Mesenchymal stem cell (in vitro differentiated cells and primary cell): ENCODE measurements at regions not wholly inside any gene's neighbourhood (a gene's known extent, or its start where the extent isn't known, plus 50 kb on each side); places are given as distances from the start of the nearest gene placed in this dataset.
"Not testable (repeated sequence)": the region's sequence is repeated elsewhere in the genome, so short reads cannot be mapped to it uniquely, and the experiment has no call there.

Experiments used
- DNase-seq: peaks from one replicate; pipeline ENCODE4 v3.0.0-alpha.2; 2013
- H2AFZ ChIP-seq: one replicate; pipeline ENCODE4 v1.6.1; 2013; ENCODE audit warnings: low read depth, mild to moderate bottlenecking, control low read depth, inconsistent platforms, low read length, moderate library complexity
- H2AK5ac ChIP-seq: 2 replicates; pipeline ENCODE4 v1.6.1; 2013; ENCODE audit warnings: low read length, moderate library complexity, mild to moderate bottlenecking, inconsistent platforms; ENCODE audit not compliant: severe bottlenecking
- H2BK120ac ChIP-seq: one replicate; pipeline ENCODE4 v1.6.1; 2013; ENCODE audit warnings: low read depth, mild to moderate bottlenecking, inconsistent platforms, low read length, moderate library complexity
- H2BK12ac ChIP-seq, 2 experiments: one replicate each; pipeline ENCODE4 v1.6.1; 2013; ENCODE audit warnings: inconsistent platforms in 2 of 2, low read length in 2 of 2, mild to moderate bottlenecking in 2 of 2, moderate library complexity in 2 of 2, control low read depth in 1 of 2
- H2BK15ac ChIP-seq: one replicate; pipeline ENCODE4 v1.6.1; 2013; ENCODE audit warnings: mild to moderate bottlenecking, low read depth, inconsistent platforms; ENCODE audit not compliant: poor library complexity, severe bottlenecking
- H2BK5ac ChIP-seq: 2 replicates; pipeline ENCODE4 v1.6.1; 2013; ENCODE audit warnings: low read depth, mild to moderate bottlenecking, low read length, control low read depth, inconsistent platforms; ENCODE audit not compliant: poor library complexity, severe bottlenecking
- H3K14ac ChIP-seq, 2 experiments: one replicate each; pipeline ENCODE4 v1.6.1; 2013; ENCODE audit warnings: inconsistent platforms in 2 of 2, low read length in 2 of 2, control low read depth in 1 of 2, mild to moderate bottlenecking in 1 of 2, moderate library complexity in 1 of 2
- H3K18ac ChIP-seq, 2 experiments: one replicate each; pipeline ENCODE4 v1.6.1; 2013; ENCODE audit warnings: inconsistent platforms in 2 of 2, low read length in 2 of 2, control low read depth in 1 of 2, low read depth in 1 of 2, mild to moderate bottlenecking in 1 of 2
- H3K23ac ChIP-seq, 2 experiments: one replicate each; pipeline ENCODE4 v1.6.1; 2013; ENCODE audit warnings: inconsistent platforms in 2 of 2, low read length in 2 of 2, mild to moderate bottlenecking in 2 of 2, moderate library complexity in 2 of 2, control low read depth in 1 of 2
- H3K27ac ChIP-seq: 2 replicates; pipeline ENCODE4 v1.5.1; 2013; ENCODE audit warnings: mild to moderate bottlenecking, moderate library complexity, low read length, control low read depth, inconsistent platforms; ENCODE audit not compliant: poor library complexity, severe bottlenecking
- H3K27me3 ChIP-seq, 2 experiments: 2 replicates each; pipeline versions ENCODE4 v1.6.1 to v1.7.0; 2013; ENCODE audit warnings: low read length in 2 of 2, mild to moderate bottlenecking in 2 of 2, moderate library complexity in 2 of 2, control low read depth in 1 of 2, inconsistent platforms in 1 of 2; ENCODE audit not compliant: control insufficient read depth in 1 of 2, insufficient read depth in 1 of 2
- H3K36me3 ChIP-seq, 2 experiments: 2 replicates each; pipeline versions ENCODE4 v1.6.1 to v1.7.0; 2013; ENCODE audit warnings: low read length in 2 of 2, control low read depth in 1 of 2, inconsistent platforms in 1 of 2, low read depth in 1 of 2, mild to moderate bottlenecking in 1 of 2; ENCODE audit not compliant: insufficient read depth in 2 of 2, control insufficient read depth in 1 of 2
- H3K4ac ChIP-seq, 2 experiments: one replicate each; pipeline ENCODE4 v1.6.1; 2013; ENCODE audit warnings: inconsistent platforms in 2 of 2, low read length in 2 of 2, mild to moderate bottlenecking in 2 of 2, moderate library complexity in 2 of 2, control low read depth in 1 of 2, low read depth in 1 of 2
- H3K4me1 ChIP-seq: 2 replicates; pipeline ENCODE4 v1.6.1; 2013; ENCODE audit warnings: low read depth, low read length, control low read depth; ENCODE audit not compliant: control insufficient read depth, insufficient read depth
- H3K4me2 ChIP-seq: 2 replicates; pipeline ENCODE4 v1.6.1; 2013; ENCODE audit warnings: low read length, mild to moderate bottlenecking, inconsistent platforms; ENCODE audit not compliant: poor library complexity, severe bottlenecking
- H3K4me3 ChIP-seq, 2 experiments: 2 replicates each; pipeline versions ENCODE4 v1.5.1 to v1.7.0; 2013; ENCODE audit warnings: low read length in 2 of 2, mild to moderate bottlenecking in 2 of 2, control low read depth in 1 of 2, low read depth in 1 of 2; ENCODE audit not compliant: insufficient read depth in 1 of 2
- H3K79me1 ChIP-seq: replicated peaks from 2 replicates; pipeline ENCODE4 v1.6.1; 2013; ENCODE audit warnings: mild to moderate bottlenecking, control low read depth, low read length, inconsistent platforms; ENCODE audit not compliant: poor library complexity, severe bottlenecking
- H3K9ac ChIP-seq: 2 replicates; pipeline ENCODE4 v1.7.0; 2013; ENCODE audit warnings: mild to moderate bottlenecking, low read length, moderate library complexity
- H3K9me3 ChIP-seq: 2 replicates; pipeline ENCODE4 v1.7.0; 2013; ENCODE audit warnings: mild to moderate bottlenecking, low read length; ENCODE audit not compliant: control insufficient read depth
- H4K8ac ChIP-seq: one replicate; pipeline ENCODE4 v1.6.1; 2013; ENCODE audit warnings: inconsistent platforms, mild to moderate bottlenecking, low read length, moderate library complexity
- H4K91ac ChIP-seq: one replicate; pipeline ENCODE4 v1.6.1; 2013; ENCODE audit warnings: mild to moderate bottlenecking, low read length, inconsistent platforms
- WGBS: methylation state at CpG from one replicate; pipeline ENCODE4 v1.1.7; 2013; ENCODE audit warnings: mixed read lengths; 5-methylcytosine and 5-hydroxymethylcytosine counted together

DNA sequence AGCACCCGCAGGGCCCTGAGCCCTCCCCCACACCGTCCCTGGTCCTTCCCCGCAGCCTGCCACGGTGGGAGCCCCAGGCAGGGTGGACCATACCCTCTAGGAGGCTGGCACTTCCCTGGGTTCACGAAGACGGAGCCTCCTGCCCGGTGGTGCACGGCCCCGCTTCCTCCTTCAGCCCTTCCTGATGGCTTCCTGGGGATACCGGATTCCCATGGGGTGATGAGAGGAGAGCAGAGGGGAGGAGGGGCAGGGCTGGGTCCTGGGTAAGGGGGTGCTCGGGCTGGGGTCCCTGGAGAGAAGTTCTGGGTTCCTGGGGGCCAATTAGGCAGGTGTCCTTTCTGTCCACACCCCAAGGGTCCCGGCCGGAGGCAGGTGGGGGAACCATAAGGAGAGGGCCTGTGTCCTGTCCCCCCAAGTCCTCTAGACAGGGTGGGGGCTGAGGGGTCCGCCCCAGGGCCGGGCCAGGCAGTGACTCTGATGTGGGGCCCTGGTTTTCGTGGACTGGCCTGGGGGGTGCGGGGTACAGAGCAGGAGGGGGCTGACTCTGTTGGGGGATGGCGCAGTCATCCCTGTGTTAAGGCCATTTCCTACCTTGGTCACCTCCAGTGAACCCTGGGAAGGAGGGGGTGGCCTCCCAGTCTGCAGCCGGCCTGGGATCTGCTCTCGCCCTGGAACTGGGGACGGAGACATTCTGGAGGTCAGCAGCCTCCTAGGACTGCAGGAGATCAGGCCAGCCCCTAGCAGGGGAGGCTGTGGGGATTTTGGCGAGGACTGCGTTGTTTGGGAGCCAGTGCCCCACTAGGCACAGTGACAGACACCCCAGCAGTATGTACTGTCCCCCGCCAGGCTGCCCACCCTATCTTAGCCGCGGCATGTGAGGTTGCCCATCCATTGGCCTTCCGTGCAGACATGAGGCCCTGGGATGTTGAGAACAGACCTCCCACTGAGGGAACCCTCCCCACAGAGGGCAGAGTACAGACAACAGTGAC, 366.4 kb downstream of the TMEM121 start:
- H2AFZ ChIP-seq, result not testable (repeated sequence)

DNA sequence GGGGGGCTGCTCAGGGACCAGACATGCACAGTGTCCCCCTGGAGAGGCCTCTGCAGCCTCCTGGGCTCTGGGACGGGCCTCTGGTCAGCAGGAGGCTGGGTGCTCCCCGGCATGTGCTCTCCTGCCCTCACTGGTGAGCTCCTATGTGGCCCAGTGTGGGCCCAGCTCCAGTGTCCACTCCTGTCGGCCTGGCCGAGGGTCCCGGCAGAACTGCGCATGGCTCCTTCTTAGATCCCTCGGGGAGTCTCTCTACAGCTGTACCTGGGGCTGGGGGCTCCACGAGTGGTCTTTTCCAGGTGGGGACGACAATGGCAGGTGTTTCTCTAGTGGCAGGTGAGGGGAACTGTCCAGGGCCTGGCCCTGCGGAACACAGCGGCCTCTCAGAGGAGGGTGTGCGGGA, 367.3 kb downstream of the TMEM121 start:
- H3K14ac ChIP-seq, DNase-seq, H3K4ac ChIP-seq: not testable (repeated sequence)

More for the DNA sequence above, 366.4 kb downstream of the TMEM121 start:
- H2BK15ac ChIP-seq, H3K27ac ChIP-seq, H3K18ac ChIP-seq, H3K4ac ChIP-seq, H3K23ac ChIP-seq, DNase-seq, H2BK120ac ChIP-seq, H3K9me3 ChIP-seq, H3K4me1 ChIP-seq, H3K4me3 ChIP-seq, H2BK5ac ChIP-seq, H3K4me2 ChIP-seq, H3K27me3 ChIP-seq, H3K79me1 ChIP-seq, H3K9ac ChIP-seq, H3K14ac ChIP-seq, H3K36me3 ChIP-seq, H4K8ac ChIP-seq, H2BK12ac ChIP-seq, H4K91ac ChIP-seq, H2AK5ac ChIP-seq: not testable (repeated sequence)
- WGBS, result 76% methylated on average over 23 of the region's 27 CpGs

DNA sequence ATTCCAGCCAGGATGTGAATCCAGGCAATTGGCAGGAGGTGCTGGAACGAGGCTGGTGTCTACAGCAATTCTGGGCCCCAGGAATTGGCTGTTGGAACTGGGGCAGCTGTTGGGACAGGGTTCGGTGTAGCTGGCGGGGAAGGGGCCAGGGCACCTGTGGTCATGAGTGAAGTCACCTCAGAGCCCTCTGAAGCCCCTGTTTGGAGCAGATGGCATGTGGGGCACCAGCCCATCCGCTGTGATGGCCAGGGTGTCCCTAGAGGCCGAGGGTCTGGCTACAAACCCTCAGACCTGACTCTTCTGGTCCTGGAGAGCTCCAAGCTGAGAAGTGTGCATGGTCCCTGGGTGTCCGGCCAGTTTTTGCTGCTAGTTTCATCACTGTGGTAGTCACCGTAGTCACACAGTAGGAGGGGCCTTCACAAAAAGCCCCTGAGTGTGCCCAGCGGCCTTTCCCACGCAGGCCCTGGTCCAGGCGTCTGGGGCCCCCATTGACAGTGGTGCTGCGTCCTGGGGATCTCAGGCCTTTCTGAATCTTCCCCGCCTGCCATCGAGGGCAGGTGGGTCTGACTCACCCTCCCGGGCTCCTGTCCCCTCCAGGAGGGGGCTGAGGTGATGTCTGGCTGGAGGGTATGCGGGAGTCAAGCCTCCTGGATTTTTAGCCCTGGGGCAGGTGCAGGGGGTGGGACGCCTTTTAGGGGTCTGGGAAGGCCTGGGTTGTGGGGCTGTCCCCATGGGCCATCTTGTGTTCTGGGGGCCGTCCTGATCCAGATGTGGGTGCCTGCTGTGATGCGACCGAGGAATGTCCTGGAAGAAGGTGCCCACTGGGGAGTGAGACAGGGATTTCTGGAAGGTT, 368.0 kb downstream of the TMEM121 start:
- H3K18ac ChIP-seq, result no peak overlapping the region
- no peak overlapping the region for H3K9ac ChIP-seq
- H3K23ac ChIP-seq, result no peak overlapping the region
- no peak overlapping the region for H3K4me2 ChIP-seq
- H3K14ac ChIP-seq, result no peak overlapping the region
- no peak for DNase-seq
- no peaks in the 10 kb centered on the region for H3K27me3 ChIP-seq
- no peak overlapping the region for H2BK12ac ChIP-seq
- no peak overlapping the region for H4K8ac ChIP-seq
- H2AFZ ChIP-seq, result no peak overlapping the region
- H3K79me1 ChIP-seq, result no peaks in the 10 kb centered on the region
- no peak overlapping the region for H2AK5ac ChIP-seq
- no peak overlapping the region for H3K4me3 ChIP-seq
- H2BK5ac ChIP-seq, result no peak overlapping the region
- H3K27ac ChIP-seq, result no peak overlapping the region
- H3K4me1 ChIP-seq, result no peaks in the 10 kb centered on the region
- no peak overlapping the region for H3K4ac ChIP-seq
- H3K9me3 ChIP-seq, result no peaks in the 10 kb centered on the region
- no peak overlapping the region for H2BK15ac ChIP-seq
- whole genome bisulfite sequencing, result 68% methylated on average over 18 of the region's 19 CpGs
- H4K91ac ChIP-seq, result no peak overlapping the region
- H3K36me3 ChIP-seq, result no peaks in the 10 kb centered on the region
- H2BK120ac ChIP-seq, result no peak overlapping the region

More for the DNA sequence above, 367.3 kb downstream of the TMEM121 start:
- H3K27ac ChIP-seq, H3K79me1 ChIP-seq, H2BK15ac ChIP-seq, H4K91ac ChIP-seq, H2BK5ac ChIP-seq, H3K9ac ChIP-seq, H2BK120ac ChIP-seq, H2AK5ac ChIP-seq, H3K4me3 ChIP-seq, H3K18ac ChIP-seq, H2BK12ac ChIP-seq, H3K9me3 ChIP-seq, H3K36me3 ChIP-seq, H4K8ac ChIP-seq, H3K23ac ChIP-seq, H3K4me1 ChIP-seq, H3K27me3 ChIP-seq, H2AFZ ChIP-seq, H3K4me2 ChIP-seq: not testable (repeated sequence)
- WGBS, result 84% methylated on average over 4 of the region's 12 CpGs
